Progenitor cell of endocrine pancreas (in vitro differentiated cells): ENCODE measurements at regions not wholly inside any gene's neighbourhood (a gene's known extent, or its start where the extent isn't known, plus 50 kb on each side); places are given as distances from the start of the nearest gene placed in this dataset.

Experiments
- DNase-seq: peaks from one replicate; pipeline ENCODE4 v3.0.0; 2021; ENCODE audit warnings: low spot score; ENCODE audit not compliant: unreplicated experiment
- H3K27ac Mint-ChIP-seq: 2 replicates; pipeline ENCODE4 v1.8.0; 2021; ENCODE audit warnings: mild to moderate bottlenecking, moderate library complexity, mixed read lengths
- H3K27me3 Mint-ChIP-seq: 2 replicates; pipeline ENCODE4 v1.8.0; 2021; ENCODE audit warnings: mixed read lengths
- H3K36me3 Mint-ChIP-seq: 2 replicates; pipeline ENCODE4 v1.8.0; 2022; ENCODE audit warnings: mixed read lengths; ENCODE audit not compliant: insufficient read depth
- H3K4me1 Mint-ChIP-seq: 2 replicates; pipeline ENCODE4 v1.8.0; 2021; ENCODE audit warnings: low read depth, mixed read lengths
- H3K4me3 Mint-ChIP-seq: 2 replicates; pipeline ENCODE4 v1.8.0; 2021; ENCODE audit warnings: low read depth, mild to moderate bottlenecking, moderate library complexity, mixed read lengths
- H3K9me3 Mint-ChIP-seq: 2 replicates; pipeline ENCODE4 v1.8.0; 2021; ENCODE audit warnings: low read depth, mixed read lengths
- CTCF ChIP-seq: fragments of 200-600 bp; sonication (generic); IDR thresholded peaks from one replicate; pipeline ENCODE4 v1.5.0; 2021; ENCODE audit warnings: antibody characterized with exemption, mild to moderate bottlenecking; ENCODE audit not compliant: unreplicated experiment

DNA sequence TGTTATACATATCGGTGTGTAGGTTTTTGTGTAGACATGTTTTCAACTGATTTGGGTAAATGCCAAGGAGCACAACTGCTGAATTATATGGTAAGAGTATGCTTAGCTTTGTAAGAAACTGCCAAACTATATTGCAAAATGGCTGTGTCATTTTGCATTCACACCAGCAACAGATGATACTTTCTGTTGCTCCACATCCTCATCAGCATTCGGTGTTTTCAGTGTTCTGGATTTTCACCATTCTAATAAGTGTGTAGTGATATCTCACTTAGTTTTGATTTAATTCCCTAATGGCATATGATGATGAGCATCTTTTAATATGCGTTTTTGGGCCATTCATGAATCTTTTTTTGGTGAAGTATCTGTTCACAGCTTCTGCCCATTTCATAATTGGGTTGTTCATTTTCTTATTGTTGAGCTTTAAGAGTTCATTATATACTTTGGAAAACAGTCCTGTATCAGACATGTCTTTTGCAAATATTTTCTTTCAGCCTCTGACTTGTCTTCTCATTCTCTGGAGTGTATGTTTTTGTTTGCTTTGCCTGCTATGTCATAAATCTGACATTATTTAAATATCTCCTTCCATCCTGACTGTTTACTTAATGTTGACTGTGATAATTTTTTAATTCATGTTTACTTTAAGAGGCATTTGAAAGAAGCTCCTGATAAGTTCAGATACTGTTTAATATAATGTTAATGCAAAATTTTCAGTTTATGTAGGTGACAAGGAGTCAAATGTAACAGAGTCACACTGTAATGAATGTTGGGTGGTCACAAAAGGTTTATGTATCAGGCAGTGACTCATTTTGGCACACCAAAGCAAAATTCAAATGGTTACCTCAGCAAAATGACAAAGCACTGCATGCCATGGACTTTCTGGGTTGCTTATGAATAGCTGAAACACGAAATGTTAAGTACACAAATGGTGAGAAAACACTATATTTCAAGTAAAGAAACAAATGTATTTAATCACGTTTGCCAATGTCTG lies 181.1 kb upstream of the DAB2 start:
- no peak for DNase-seq
- H3K27ac Mint-ChIP-seq, result no peak overlapping the region
- H3K36me3 Mint-ChIP-seq, result no peaks in the 10 kb centered on the region
- no peak overlapping the region for H3K4me3 Mint-ChIP-seq
- peaks cover 4% of the 10 kb centered on the region for H3K4me1 Mint-ChIP-seq
- peaks cover 6% of the 10 kb centered on the region for H3K9me3 Mint-ChIP-seq
- TF ChIP-seq CTCF, result no peak
- H3K27me3 Mint-ChIP-seq, result no peaks in the 10 kb centered on the region

DNA sequence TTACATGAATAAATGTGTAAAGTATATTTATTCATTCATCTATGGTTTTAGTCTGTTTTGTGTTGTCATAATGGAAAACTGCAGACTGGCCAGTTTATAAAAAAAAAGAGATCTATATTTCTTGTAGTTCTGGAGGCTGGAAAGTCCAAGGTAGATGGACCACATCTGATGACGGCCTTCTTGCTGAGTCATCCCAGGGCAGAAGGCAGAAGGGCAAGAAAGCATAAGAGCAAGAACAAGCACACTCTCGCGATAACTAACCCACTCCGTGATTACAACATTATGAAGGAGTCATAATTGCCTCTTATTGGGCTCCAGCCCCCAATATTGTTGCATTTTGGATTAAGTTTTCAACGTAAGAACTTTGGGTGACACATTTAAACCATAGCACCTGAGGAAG lies 180.4 kb upstream of the DAB2 start:
- Mint-ChIP-seq H3K27ac (no peak overlapping the region), H3K4me1 (peaks cover 5% of the 10 kb centered on the region), H3K36me3 (no peaks in the 10 kb centered on the region), H3K4me3 (no peak overlapping the region), H3K9me3 (peaks cover 6% of the 10 kb centered on the region), H3K27me3 (no peaks in the 10 kb centered on the region)
- TF ChIP-seq CTCF, result no peak
- no peak for DNase-seq

DNA sequence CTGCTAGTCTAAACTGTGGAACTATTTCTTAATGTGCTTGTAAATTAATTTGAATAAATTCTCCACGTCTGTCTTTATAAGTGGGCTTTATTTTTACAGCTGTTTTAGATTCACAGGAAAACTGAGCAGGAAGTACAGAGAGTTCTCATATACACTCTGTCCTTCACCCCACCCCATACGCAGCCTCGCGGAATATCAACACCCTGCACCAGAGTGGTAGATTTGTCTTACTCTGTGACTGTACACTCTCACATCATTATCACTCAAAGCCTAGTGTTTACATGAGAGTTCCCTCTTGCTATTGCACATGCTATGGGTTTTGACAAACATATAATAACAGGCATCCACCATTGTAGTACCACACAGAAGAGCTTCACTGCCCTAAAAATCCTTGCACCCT lies 179.7 kb upstream of the DAB2 start:
- H3K9me3 Mint-ChIP-seq, result peaks cover 2% of the 10 kb centered on the region
- H3K27ac Mint-ChIP-seq, result no peak overlapping the region
- no peaks in the 10 kb centered on the region for H3K27me3 Mint-ChIP-seq
- no peak for TF ChIP-seq CTCF
- H3K4me1 Mint-ChIP-seq, result peaks cover 7% of the 10 kb centered on the region
- no peaks in the 10 kb centered on the region for H3K36me3 Mint-ChIP-seq
- DNase-seq, result no peak
- H3K4me3 Mint-ChIP-seq, result no peak overlapping the region

DNA sequence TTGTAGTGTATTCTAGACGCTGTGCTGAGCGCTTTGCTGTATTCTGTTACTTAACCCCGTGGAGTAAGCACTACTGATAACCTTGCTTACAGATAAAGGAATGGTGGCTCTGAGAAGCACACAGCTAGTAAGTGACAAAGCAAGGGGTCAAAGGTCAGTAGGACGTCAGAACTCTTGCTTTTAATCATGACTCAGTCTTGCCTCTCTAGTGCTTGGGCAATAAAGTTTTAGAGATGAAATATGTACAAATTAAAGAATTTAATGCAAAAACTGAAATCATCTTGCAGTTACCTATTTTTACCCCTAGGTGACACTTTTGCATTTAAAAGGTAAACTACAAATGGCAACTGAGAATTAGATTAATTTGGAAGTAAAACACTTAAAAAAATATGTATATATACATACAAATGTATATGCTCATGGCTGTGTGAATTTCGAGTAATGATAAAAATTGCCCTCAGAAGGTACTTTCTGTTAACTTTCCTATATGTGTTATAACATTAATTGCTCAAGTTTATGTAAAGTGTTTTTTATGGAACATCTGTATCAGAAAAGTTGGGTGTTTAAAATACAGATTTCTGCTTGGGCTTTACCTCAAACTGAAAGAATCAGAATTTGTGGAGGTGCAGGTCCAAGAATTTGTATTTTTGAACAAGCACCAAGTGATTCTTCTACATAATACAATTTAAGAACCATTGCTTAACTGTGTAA lies 175.1 kb upstream of the DAB2 start:
- H3K9me3 Mint-ChIP-seq, result peaks cover 21% of the 10 kb centered on the region

More for the DNA sequence above, 175.1 kb upstream of the DAB2 start:
- peaks cover 5% of the 10 kb centered on the region for H3K4me1 Mint-ChIP-seq
- no peak overlapping the region for H3K4me3 Mint-ChIP-seq
- DNase-seq, result no peak
- no peak overlapping the region for H3K27ac Mint-ChIP-seq
- H3K36me3 Mint-ChIP-seq, result no peaks in the 10 kb centered on the region
- H3K27me3 Mint-ChIP-seq, result no peaks in the 10 kb centered on the region
- TF ChIP-seq CTCF, result peak; percentile 69
